C4-2B (cell line): ENCODE measurements at regions not wholly inside any gene's neighbourhood (a gene's known extent, or its start where the extent isn't known, plus 50 kb on each side); places are given as distances from the start of the nearest gene placed in this dataset.

Experiments used
- H3K27ac ChIP-seq: fragments of 450-650 bp; 2 replicates; pipeline ENCODE4 v1.5.1; 2017
- ZFX ChIP-seq: fragments of 450-650 bp; IDR thresholded peaks from 2 replicates; pipeline ENCODE4 v1.6.1; 2017
- TF ChIP-seq, protein P1 (sequence below): fragments of 450-650 bp; conservative IDR thresholded peaks from 2 replicates; pipeline ENCODE4 v1.5.1; 2017; ENCODE audit warnings: mild to moderate bottlenecking

DNA sequence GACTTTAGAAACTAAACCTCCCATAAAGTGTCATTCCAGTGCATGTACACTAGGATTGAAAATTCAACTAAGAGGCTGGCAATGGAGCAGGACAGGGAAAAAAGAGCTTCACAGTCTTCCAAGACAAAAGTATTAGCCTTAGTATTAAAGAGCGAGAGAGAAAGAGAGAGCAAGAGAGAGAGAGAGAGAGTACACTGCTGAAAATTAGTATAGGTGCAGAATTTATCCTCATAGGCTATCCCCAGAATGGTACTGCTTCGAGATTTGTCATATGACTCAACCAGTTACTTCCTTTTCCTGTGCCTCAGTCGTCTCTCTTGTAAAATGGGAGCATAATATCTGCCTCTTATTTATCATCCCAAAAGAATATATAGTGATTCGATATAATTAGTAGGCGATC lies 543.2 kb upstream of the JARID2 start:
- TF ChIP-seq, protein P1, sequence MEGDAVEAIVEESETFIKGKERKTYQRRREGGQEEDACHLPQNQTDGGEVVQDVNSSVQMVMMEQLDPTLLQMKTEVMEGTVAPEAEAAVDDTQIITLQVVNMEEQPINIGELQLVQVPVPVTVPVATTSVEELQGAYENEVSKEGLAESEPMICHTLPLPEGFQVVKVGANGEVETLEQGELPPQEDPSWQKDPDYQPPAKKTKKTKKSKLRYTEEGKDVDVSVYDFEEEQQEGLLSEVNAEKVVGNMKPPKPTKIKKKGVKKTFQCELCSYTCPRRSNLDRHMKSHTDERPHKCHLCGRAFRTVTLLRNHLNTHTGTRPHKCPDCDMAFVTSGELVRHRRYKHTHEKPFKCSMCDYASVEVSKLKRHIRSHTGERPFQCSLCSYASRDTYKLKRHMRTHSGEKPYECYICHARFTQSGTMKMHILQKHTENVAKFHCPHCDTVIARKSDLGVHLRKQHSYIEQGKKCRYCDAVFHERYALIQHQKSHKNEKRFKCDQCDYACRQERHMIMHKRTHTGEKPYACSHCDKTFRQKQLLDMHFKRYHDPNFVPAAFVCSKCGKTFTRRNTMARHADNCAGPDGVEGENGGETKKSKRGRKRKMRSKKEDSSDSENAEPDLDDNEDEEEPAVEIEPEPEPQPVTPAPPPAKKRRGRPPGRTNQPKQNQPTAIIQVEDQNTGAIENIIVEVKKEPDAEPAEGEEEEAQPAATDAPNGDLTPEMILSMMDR = no peak
- no peak for TF ChIP-seq ZFX
- no peak overlapping the region for H3K27ac ChIP-seq

DNA sequence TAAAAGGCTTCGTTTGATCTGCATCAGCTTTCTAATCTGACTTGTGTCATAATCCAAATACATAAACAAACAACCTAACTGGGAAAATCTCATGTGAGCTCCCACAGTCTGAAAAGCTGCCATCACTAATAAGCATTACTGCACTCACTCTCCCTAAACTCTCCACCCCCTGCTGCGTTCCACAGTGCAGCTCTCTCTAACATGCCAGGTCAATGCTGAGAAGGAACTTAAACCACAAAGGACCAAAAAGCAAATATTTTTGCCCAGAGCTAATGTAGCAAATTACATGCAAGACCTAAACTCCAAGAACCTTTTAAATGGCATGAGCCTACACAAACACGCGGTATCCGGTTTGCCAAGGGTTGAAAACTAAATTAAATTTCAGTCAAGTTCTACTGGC lies 542.3 kb upstream of the JARID2 start:
- no peak for TF ChIP-seq ZFX
- H3K27ac ChIP-seq = no peak overlapping the region

DNA sequence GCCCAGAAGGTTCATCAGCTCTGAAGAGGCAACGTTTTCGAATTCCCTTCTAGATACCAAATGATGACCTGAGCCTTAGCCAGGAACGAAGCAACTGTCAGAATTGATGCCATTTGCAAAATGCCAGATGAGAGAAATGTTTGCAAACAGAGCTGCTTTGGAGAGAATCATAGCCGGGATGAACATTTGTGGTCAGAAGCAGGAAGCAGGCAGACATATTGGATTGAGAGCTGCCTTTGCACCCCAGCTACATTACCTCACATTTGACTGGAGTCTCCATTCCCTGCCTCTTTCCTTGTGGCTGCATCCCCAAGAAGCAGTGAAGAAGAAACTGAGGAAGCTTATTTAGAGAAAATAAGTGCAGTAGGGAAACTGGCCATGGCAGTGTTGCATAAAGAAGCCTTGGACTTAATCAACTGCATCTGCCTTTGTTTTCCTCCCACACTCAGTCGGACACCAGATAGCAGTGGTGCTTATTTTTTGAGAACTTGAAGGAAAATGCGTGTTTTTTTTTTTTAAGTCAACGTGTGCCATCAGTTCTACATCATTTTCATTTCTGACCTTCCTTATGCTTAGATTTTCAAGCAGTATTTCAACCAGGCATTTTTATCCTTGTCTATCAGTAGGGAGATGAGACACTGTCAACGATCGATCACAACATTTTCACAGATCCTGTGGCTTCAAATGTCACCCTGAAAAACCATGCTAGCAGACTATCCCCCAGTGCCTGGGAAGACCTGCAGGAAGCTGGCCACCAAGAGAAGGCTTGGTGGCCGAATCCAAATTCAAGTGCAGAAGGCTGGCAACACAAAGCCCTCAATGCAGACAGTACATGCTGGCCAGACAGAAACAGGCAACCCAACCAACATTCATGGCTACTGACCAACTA lies 541.2 kb upstream of the JARID2 start:
- TF ChIP-seq, protein P1 = no peak
- TF ChIP-seq ZFX = no peak
- no peak overlapping the region for H3K27ac ChIP-seq

DNA sequence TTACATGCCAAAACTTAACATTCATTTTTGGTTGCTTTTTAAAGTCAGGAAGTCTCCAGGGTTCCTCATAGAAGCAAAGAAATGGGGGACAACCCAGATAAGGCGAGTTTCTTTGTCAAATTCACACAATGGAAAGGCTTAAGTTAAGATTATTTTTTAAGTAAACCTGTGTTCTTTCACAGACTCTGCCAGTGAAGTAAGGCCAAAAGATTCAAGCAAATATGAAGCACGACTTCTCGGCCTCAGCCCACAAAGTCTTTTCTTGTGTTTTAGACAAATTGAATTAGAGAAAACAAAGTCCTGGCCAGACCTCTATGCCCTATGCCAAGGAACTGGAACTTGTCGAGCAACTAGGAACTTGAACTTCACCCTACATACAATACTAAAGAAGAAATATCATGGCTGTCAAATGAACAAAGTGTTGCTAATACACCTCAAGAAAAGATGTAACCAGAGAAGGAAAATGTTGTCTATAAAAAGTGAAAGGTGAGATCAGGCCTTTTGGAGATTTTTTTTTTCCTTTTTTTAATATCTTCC lies 540.0 kb upstream of the JARID2 start:
- no peak for TF ChIP-seq ZFX
- TF ChIP-seq, protein P1 = no peak
- no peak overlapping the region for H3K27ac ChIP-seq

DNA sequence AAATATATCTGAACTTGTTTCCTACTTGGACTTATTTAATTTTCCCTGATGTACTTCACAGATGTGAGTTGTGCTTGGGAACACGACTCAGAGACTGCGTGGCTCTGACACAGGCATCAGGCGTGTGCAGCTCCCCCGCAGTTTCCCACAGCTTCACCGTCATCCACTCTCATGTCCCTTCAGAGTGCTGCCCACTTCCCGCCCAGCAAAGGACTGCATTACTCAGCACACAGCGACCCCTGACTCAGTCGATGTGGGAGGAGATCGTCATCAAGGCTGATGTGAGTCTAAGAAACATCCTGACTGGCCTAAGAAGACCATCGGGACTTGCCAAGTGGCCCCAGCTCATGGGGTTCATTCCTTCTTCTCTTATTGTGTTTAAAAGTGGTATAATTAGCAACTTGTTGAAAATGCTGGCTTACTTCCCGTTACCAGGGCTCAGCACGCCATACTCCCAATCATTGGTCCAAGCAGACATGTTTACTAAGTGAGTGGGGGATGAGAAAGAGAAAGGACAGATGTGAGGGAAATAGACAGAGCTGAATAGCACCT lies 539.4 kb upstream of the JARID2 start:
- H3K27ac ChIP-seq = no peak overlapping the region
- TF ChIP-seq, protein P1 = no peak
- TF ChIP-seq ZFX = no peak

DNA sequence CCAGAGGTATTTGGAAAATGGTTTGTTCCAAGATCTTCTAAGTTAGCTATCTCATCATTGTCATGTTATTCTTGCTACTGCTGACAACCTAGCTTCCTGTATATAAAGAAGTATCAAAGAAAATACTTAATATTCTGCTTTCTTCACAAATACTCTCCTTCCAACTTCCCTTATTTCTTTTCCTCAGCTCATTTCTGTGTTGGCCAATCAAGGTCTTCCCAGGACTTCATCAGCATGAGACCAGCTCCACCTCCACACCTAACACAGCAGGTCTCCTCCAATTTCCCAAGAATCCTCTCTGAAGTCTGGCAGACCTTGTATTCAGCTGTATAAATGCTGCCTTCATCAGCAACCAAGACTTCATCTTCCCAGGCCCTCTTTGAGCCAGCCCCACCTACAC lies 538.6 kb upstream of the JARID2 start:
- TF ChIP-seq, protein P1 = no peak
- TF ChIP-seq ZFX = no peak
- no peak overlapping the region; the same call in 1 of the 2 replicates for H3K27ac ChIP-seq

DNA sequence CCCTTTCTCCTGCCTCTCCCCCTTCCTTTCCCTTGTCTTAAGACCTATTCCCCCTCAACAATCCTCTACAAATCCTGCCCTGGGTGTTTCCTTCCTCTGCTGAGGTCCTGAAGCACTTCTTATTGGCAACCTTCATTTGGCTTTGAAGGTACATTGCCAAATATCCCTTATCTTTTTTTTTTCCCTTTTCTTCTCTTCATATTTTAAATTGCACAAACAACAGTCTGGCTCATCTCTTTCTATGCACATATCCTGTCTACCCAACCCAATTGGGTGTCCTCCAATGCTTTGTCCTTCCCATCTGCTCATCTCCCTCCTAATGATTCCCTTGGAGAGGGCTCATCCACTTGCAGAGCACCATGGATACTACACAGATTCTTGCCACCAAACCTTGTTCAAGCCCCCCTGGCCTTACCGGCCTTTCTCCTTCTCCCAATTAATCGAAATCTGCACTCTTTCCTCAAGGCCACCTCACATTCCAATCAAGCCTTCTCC lies 537.9 kb upstream of the JARID2 start:
- TF ChIP-seq, protein P1 = no peak
- TF ChIP-seq ZFX = no peak
- H3K27ac ChIP-seq = no peak overlapping the region; the same call in 1 of the 2 replicates
